Left renal cortex interstitium (tissue), 4 donors: ENCODE measurements at regions not wholly inside any gene's neighbourhood (a gene's known extent, or its start where the extent isn't known, plus 50 kb on each side); places are given as distances from the start of the nearest gene placed in this dataset.

Experiments used
- DNase-seq, 4 donors: peaks; one replicate each; pipeline ENCODE4 v3.0.0-alpha.2; 2013; ENCODE audit warnings: low read depth in 4 of 4, low spot score in 2 of 4, missing footprints in 1 of 4

GRCh38 chr12:25301798-25302197 lies 51.1 kb upstream of the KRAS start:
- no peak for DNase-seq
